ENCODE measurements at regions not wholly inside any gene's neighbourhood (a gene's known extent, or its start where the extent isn't known, plus 50 kb on each side); places are given as distances from the start of the nearest gene placed in this dataset.

DNA sequence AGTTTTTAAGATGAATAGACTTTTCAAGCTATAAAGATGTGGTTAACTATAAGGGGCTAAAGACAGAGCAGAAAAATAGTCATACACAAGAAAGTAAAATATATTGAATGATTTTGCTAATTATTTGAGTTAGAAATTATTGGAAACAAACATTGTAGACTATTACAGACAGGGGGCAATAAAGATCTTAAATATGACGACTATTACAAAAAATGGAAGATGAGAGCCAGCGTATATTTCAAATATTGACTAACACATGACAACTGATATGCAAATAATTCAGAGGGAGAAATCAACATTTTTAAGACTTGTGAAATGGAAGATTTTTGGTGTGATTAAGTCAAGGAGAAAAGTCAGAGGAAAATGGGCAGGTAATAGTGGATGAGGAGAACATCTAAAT lies 520.2 kb upstream of the NUDT12 start:
- Histone ChIP-seq H3K27me3 (replicated peaks in 1 of 4; ENCODE audit: control extremely low read depth in 1 of 4, control insufficient read depth in 3 of 4, insufficient read depth in 4 of 4, low read length in 3 of 4) (no peaks in the 10 kb centered on the region), H3K9ac (ENCODE audit: low read length) (no peak overlapping the region), H3K79me2 (ENCODE audit: control insufficient read depth, insufficient read depth, low read length) (no peaks in the 10 kb centered on the region), H3K4me3 (ENCODE audit: control extremely low read depth in 1 of 5, extremely low read depth in 1 of 5, insufficient read depth in 1 of 5, low read depth in 2 of 5, low read length in 4 of 5) (no peak overlapping the region), H3K9me3 (ENCODE audit: control extremely low read depth in 1 of 3, control insufficient read depth in 2 of 3, insufficient read depth in 1 of 3, low read length in 2 of 3) (no peaks in the 10 kb centered on the region), H3K36me3 (replicated peaks in 1 of 2; ENCODE audit: control extremely low read depth in 1 of 2, control insufficient read depth in 1 of 2, extremely low read depth in 1 of 2, insufficient read depth in 2 of 2, low read length in 1 of 2) (no peaks in the 10 kb centered on the region), H3K4me2 (replicated peaks; ENCODE audit: low read depth, low read length, poor library complexity, severe bottlenecking) (no peak overlapping the region), H3K27ac (ENCODE audit: low read length in 2 of 2) (no peak overlapping the region), H3K4me1 (ENCODE audit: control insufficient read depth in 2 of 2, insufficient read depth in 2 of 2, low read length in 2 of 2) (no peaks in the 10 kb centered on the region), H4K20me1 (ENCODE audit: control insufficient read depth, insufficient read depth, low read length, poor library complexity, severe bottlenecking) (no peaks in the 10 kb centered on the region), H2AFZ (ENCODE audit: insufficient read depth, low read depth, low read length, poor library complexity, severe bottlenecking) (no peak overlapping the region)
- ChIA-PET CTCF (no interaction called here), POLR2A (no interaction called here)
- H3K27me3 Mint-ChIP-seq: no peaks in the 10 kb centered on the region
- no peak overlapping the region for H3K27ac Mint-ChIP-seq
- intact Hi-C loops (cut with micrococcal nuclease): no loop called here
- WGBS (ENCODE audit: insufficient coverage): no CpG with 5 or more reads among the region's 2 CpGs
- H3K4me1 Mint-ChIP-seq: no peaks in the 10 kb centered on the region
- ATAC-seq (ENCODE audit: low read depth): no peak
- no peaks in the 10 kb centered on the region for H3K9me3 Mint-ChIP-seq (ENCODE audit: insufficient read depth)
- no peak for DNase-seq
- H3K4me3 Mint-ChIP-seq: no peak overlapping the region
- TF ChIP-seq EZH2 (IDR thresholded peaks at IDR 0.05; ENCODE audit: borderline replicate concordance, insufficient read depth, low read depth, low read length, poor library complexity, severe bottlenecking): no peak
- TF ChIP-seq, protein P1, sequence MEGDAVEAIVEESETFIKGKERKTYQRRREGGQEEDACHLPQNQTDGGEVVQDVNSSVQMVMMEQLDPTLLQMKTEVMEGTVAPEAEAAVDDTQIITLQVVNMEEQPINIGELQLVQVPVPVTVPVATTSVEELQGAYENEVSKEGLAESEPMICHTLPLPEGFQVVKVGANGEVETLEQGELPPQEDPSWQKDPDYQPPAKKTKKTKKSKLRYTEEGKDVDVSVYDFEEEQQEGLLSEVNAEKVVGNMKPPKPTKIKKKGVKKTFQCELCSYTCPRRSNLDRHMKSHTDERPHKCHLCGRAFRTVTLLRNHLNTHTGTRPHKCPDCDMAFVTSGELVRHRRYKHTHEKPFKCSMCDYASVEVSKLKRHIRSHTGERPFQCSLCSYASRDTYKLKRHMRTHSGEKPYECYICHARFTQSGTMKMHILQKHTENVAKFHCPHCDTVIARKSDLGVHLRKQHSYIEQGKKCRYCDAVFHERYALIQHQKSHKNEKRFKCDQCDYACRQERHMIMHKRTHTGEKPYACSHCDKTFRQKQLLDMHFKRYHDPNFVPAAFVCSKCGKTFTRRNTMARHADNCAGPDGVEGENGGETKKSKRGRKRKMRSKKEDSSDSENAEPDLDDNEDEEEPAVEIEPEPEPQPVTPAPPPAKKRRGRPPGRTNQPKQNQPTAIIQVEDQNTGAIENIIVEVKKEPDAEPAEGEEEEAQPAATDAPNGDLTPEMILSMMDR (IDR thresholded peaks at IDR 0.05): no peak

GRCh38 chr5:104081232-104081631 lies 518.6 kb upstream of the NUDT12 start:
- no peaks in the 10 kb centered on the region for H3K79me2 ChIP-seq (ENCODE audit: control insufficient read depth, insufficient read depth, low read length)
- Mint-ChIP-seq H3K27me3 (no peaks in the 10 kb centered on the region), H3K9me3 (ENCODE audit: insufficient read depth) (no peaks in the 10 kb centered on the region), H3K27ac (no peak overlapping the region), H3K4me3 (no peak overlapping the region), H3K4me1 (no peaks in the 10 kb centered on the region)
- ATAC-seq (ENCODE audit: low read depth) (no peak), DNase-seq (no peak)
- H3K4me2 ChIP-seq (replicated peaks; ENCODE audit: low read depth, low read length, poor library complexity, severe bottlenecking): no peak overlapping the region
- H3K27ac ChIP-seq (ENCODE audit: low read length in 2 of 2): no peak overlapping the region
- CTCF ChIA-PET: no interaction called here
- intact Hi-C loops (cut with micrococcal nuclease): no loop called here
- no peaks in the 10 kb centered on the region for H3K36me3 ChIP-seq (replicated peaks in 1 of 2; ENCODE audit: control extremely low read depth in 1 of 2, control insufficient read depth in 1 of 2, extremely low read depth in 1 of 2, insufficient read depth in 2 of 2, low read length in 1 of 2)
- H4K20me1 ChIP-seq (ENCODE audit: control insufficient read depth, insufficient read depth, low read length, poor library complexity, severe bottlenecking): no peaks in the 10 kb centered on the region
- no peaks in the 10 kb centered on the region for H3K27me3 ChIP-seq (replicated peaks in 1 of 4; ENCODE audit: control extremely low read depth in 1 of 4, control insufficient read depth in 3 of 4, insufficient read depth in 4 of 4, low read length in 3 of 4)
- no peak overlapping the region for H2AFZ ChIP-seq (ENCODE audit: insufficient read depth, low read depth, low read length, poor library complexity, severe bottlenecking)
- H3K9me3 ChIP-seq (ENCODE audit: control extremely low read depth in 1 of 3, control insufficient read depth in 2 of 3, insufficient read depth in 1 of 3, low read length in 2 of 3): no peaks in the 10 kb centered on the region
- no peak overlapping the region for H3K9ac ChIP-seq (ENCODE audit: low read length)
- POLR2A ChIA-PET: no interaction called here
- TF ChIP-seq, protein P1 (IDR thresholded peaks at IDR 0.05): no peak
- TF ChIP-seq EZH2 (IDR thresholded peaks at IDR 0.05; ENCODE audit: borderline replicate concordance, insufficient read depth, low read depth, low read length, poor library complexity, severe bottlenecking): no peak
- no peaks in the 10 kb centered on the region for H3K4me1 ChIP-seq (ENCODE audit: control insufficient read depth in 2 of 2, insufficient read depth in 2 of 2, low read length in 2 of 2)
- no peak overlapping the region for H3K4me3 ChIP-seq (ENCODE audit: control extremely low read depth in 1 of 5, extremely low read depth in 1 of 5, insufficient read depth in 1 of 5, low read depth in 2 of 5, low read length in 4 of 5)
